ENCODE measurements at regions not wholly inside any gene's neighbourhood (a gene's known extent, or its start where the extent isn't known, plus 50 kb on each side); places are given as distances from the start of the nearest gene placed in this dataset.
"Not testable (repeated sequence)": the region's sequence is repeated elsewhere in the genome, so short reads cannot be mapped to it uniquely, and the experiment has no call there.

DNA sequence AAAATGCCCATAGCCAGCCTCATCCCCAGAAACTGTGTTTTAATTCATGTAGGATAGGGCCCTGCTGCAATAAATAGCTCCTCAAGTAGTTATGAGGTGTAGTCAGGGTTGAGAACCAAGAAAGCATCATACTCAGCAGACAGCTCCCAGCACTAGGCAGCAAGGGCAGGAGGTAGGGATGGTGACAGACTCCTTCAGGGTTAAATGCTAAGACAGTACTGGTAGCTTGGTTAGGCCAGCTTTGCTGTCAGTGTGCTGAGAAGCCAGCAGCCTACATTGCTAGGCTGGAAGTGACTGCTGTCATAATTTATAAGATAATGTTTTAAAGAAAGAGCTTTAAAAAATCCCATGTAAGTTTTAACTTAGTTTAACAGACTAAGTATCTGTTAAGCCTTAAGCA, 113.9 kb upstream of the IMMP2L start:
- no peak for DNase-seq (ENCODE audit: low read depth, low spot score)

- DNase-seq (ENCODE audit: low read depth, low spot score): no peak
These were observed 110.6 kb upstream of the IMMP2L start for GRCh38 chr7:111672901-111673300.

- DNase-seq (ENCODE audit: low read depth, low spot score): no peak
These were observed 109.6 kb upstream of the IMMP2L start for GRCh38 chr7:111671927-111672326.

GRCh38 chr7:111668711-111669110, 106.4 kb upstream of the IMMP2L start:
- DNase-seq (ENCODE audit: low read depth, low spot score): no peak

GRCh38 chr7:111667488-111667887, 105.2 kb upstream of the IMMP2L start:
- no peak for DNase-seq (ENCODE audit: low read depth, low spot score)

DNA sequence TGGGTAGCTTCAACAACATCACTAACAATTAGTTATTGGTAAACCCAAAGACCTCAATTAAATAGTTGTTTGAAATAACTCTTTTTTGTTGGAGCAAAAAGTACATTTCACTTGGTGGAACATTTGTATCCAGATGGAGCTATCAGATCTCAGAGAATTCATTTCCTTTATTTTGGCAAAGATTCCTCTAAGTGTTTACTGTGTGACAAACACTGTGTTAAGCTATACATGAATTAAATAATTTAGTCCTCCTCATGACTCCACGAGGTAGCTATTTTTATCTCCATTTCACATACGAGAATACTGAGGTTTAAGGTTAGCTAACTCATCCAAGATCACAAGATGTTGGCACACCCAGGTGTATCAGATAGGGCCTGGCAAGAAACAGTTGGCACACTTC, 104.0 kb upstream of the IMMP2L start:
- no peak for DNase-seq (ENCODE audit: low read depth, low spot score)

GRCh38 chr7:111663771-111664170, 101.5 kb upstream of the IMMP2L start:
- no peak for DNase-seq (ENCODE audit: low read depth, low spot score)

DNA sequence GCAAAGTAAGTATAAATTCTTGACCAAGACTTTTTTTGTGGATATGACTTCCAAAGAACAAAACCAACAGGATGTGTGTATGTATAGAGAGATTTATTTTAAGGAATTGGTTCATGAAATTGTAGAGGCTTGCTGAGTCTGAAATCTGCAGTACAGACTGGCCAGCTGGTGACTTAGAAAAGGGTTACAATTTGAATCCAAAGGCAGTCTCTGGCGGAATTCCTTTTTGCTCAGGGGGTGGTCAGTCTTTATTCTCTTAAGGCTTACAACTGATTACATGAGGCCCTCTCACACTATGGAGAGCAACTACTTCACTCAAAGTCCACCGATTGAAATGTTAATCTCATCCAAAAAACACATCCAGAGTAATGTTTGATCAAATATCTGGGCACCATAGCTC, 100.1 kb upstream of the IMMP2L start:
- no peak for DNase-seq (ENCODE audit: low read depth, low spot score)

DNA sequence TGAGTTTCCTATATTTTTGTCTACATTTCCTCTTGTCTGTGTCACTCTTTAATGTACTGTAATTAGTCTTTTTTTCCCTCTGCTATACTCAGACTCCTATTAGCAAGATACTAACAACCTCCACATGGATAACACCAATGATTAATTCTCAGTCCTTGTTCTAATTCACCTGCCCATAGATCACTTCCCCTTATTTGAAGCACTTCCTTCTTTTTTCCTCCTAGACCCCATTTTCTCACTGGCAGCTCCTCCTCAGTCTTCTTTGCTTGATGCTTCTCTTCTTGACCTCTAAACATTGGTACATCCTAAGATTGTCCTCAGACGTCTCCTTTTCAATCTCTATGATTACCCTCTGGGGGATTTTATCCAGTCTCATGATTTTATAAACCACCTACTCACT, 98.2 kb upstream of the IMMP2L start:
- DNase-seq (ENCODE audit: low read depth, low spot score): no peak

DNA sequence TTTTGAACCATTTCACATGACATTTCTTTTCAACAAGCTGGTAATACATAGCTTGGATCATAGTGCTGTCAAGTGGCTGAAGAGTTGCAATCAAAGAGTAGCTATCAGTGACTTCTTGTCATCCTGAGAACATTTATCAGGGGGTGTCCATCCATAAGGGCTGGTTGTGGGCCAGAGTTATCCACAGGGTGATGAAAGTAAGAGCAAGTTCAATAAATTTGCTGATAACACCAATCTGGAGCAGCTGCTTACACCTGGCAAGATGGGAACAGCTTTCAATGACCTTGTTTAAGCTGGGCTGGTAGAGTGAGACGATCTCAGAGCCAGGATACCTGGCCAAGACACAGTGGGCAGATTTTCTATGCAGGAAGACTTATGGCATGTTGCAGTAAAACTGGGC, 96.3 kb upstream of the IMMP2L start:
- DNase-seq (ENCODE audit: low read depth, low spot score): no peak

DNA sequence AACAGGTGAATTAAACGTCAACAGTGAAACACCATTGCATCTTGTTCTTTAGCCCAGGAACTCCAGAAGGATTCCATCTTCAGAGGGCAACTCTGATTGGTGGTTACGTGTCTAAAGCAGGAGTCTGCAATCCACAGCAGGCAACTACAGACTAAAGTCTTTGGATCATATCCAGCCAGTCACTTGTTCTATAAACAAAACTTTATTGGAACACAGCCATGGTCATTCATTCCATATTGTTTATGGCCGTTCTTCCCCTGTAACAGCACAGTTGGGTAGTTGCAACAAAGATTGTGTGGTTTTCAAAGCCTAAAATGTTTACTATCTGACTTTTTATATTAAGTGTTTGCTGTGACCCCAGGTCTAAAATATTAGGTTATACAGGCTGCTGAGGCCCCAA, 94.7 kb upstream of the IMMP2L start:
- no peak for DNase-seq (ENCODE audit: low read depth, low spot score)

DNA sequence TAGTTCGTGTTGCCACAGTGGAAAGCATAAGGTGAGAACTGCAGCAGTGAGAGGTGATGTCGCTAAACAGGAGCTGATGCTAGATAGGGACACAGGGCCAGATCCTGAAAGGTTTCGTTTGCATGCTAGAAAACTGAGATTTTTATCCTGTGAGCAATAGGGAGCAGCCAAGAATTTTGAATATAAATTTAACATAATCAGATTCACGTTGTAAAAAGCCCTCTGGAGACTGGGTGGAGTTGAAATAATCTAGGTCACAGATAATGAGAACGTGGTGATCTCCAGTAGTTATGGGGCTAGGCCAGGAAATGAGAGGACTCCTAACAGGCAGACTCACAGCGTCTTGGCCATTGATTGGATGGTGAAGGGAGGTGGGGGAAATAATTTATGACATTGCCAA, 92.1 kb upstream of the IMMP2L start:
- DNase-seq (ENCODE audit: low read depth, low spot score): no peak

GRCh38 chr7:111653846-111654245, 91.6 kb upstream of the IMMP2L start:
- no peak for DNase-seq (ENCODE audit: low read depth, low spot score)

- DNase-seq (ENCODE audit: low read depth, low spot score): peak; percentile 7
These were observed 88.2 kb upstream of the IMMP2L start for GRCh38 chr7:111650456-111650999.

DNA sequence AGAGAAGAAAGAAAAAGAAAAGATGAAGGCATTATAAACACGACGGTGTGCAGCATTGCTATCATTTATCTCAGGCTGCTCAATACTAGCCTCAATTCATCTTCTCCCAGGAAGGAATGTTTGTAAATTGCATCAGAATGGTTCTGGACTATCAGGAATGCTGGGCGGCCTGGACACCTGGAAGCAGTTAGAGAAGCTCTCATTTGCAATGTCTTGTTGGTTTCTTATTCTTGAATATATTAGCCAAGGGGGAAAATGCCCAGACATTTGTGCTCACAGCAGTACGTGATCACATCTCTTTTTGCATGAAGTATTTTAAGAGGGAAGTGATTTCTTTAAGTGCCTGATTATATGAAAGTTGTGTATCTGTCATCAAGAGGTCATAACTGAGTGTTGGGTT, 85.6 kb upstream of the IMMP2L start:
- no peak for DNase-seq (ENCODE audit: low read depth, low spot score)

- DNase-seq (ENCODE audit: low read depth, low spot score): not testable (repeated sequence)
These were observed 82.3 kb upstream of the IMMP2L start for GRCh38 chr7:111644595-111644994.

DNA sequence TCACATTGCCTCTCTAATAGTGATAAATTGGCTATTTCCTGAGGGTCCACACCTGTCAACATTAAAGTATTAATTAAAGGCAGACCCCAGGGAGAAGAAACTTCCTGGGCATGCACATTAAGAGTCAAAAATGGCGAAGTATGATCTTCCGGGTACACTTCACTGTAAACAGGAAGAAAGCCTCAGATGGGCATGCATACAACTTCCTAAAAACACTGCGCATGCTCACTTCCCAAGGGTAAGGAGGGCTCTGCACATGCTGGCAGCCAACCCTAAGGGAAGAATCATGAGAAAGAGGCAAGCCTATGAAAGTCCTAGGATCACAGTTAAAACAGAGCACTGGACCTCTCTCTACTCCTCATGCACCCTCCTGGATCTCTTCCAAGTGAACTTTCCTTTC, 80.1 kb upstream of the IMMP2L start:
- DNase-seq (ENCODE audit: low read depth, low spot score): no peak

GRCh38 chr7:111640416-111640815, 78.1 kb upstream of the IMMP2L start:
- no peak for DNase-seq (ENCODE audit: low read depth, low spot score)

- DNase-seq (ENCODE audit: low read depth, low spot score): no peak
These were observed 77.6 kb upstream of the IMMP2L start for GRCh38 chr7:111639934-111640333.

DNA sequence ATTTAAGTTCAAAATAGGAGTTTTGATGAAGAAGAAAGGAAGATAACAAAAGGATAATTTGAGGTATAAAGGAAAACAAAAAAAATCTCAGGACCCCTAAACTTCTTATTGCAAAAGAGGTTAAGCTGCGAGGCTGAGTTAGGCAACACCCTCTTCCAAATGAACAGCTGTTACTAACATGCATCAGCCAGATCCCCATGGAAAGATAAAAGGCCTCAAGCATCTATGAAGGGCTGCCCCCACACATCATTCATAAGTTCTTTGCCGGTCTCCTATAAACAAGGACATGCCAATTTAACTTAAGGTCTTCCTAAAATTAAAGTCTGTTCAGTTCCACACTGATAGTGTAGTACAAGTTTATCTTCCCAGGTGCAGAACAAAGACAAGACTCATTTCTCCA, 75.8 kb upstream of the IMMP2L start:
- DNase-seq (ENCODE audit: low read depth, low spot score): no peak

DNA sequence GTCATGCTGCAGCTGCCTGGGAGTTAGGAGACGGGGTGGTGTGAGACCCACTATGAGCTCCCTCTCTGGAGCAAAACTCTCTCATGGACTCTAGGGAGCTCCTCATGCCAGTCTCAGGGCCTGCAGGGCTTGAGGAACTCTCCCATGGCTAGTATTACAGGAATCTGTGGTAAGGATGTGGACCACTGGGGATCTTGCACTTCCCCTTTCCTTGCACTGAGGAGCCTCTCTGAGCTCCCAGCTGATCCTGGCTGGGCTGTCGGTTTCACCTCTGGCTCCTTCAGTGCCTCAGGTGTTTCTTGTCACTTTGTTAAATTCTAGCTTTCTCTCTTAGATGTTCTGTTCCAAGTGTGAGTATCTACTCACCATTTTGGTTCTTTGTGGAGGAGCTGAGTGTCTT, 71.6 kb upstream of the IMMP2L start:
- no peak for DNase-seq (ENCODE audit: low read depth, low spot score)

- DNase-seq (ENCODE audit: low read depth, low spot score): no peak
These were observed 68.6 kb upstream of the IMMP2L start for GRCh38 chr7:111630862-111631261.

DNA sequence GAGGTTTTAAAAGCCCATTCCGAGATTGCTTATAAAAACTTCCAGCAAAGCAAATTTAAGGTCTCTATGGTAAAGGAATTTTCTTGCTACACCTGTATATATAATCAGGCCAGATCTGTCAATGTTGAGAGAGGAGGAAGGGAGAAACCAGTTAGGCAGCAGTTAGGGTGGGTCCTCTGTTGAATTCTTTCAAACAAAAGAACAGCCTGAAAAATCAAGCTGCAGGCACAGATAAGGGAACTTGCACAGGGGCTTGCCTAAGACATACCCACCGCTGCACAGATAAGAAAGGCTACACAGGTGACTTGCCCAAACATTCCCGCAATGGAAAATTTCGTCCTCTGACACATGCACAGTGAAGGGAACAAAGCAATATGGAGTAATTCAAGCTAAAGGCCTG, 59.8 kb upstream of the IMMP2L start:
- DNase-seq (ENCODE audit: low read depth, low spot score): no peak

Measured in astrocyte of the hippocampus (primary cell).